ENCODE measurements at regions not wholly inside any gene's neighbourhood (a gene's known extent, or its start where the extent isn't known, plus 50 kb on each side); places are given as distances from the start of the nearest gene placed in this dataset.

GRCh38 chr1:29415156-29415830, 179.0 kb downstream of the PTPRU start:
- in situ Hi-C loops (cut with HindIII; ENCODE audit: low pct_ligation_motif_present, low sequenced_read_pairs): no loop called here
- H3K4me3 ChIP-seq (ENCODE audit: low read depth, low read length): no peak overlapping the region
- no peak overlapping the region for H3K27ac ChIP-seq
- DNase-seq: no peak
- H3K27me3 ChIP-seq (replicated peaks): no peaks in the 10 kb centered on the region
- no peak for TF ChIP-seq CTCF (IDR thresholded peaks at IDR 0.05; ENCODE audit: low read depth, low read length, missing control alignments)
- no peaks in the 10 kb centered on the region for H3K36me3 ChIP-seq (replicated peaks)

- Histone ChIP-seq H3K4me3 (ENCODE audit: low read depth, low read length) (no peak overlapping the region), H3K36me3 (replicated peaks) (no peaks in the 10 kb centered on the region), H3K27me3 (replicated peaks) (no peaks in the 10 kb centered on the region), H3K27ac (no peak overlapping the region)
- no peak for DNase-seq
- in situ Hi-C loops (cut with HindIII; ENCODE audit: low pct_ligation_motif_present, low sequenced_read_pairs): no loop called here
- TF ChIP-seq CTCF (IDR thresholded peaks at IDR 0.05; ENCODE audit: low read depth, low read length, missing control alignments): no peak
These were observed 177.8 kb downstream of the PTPRU start for GRCh38 chr1:29414086-29414485.

- in situ Hi-C loops (cut with HindIII; ENCODE audit: low pct_ligation_motif_present, low sequenced_read_pairs): no loop called here
- no peak overlapping the region for H3K27ac ChIP-seq
- TF ChIP-seq CTCF (IDR thresholded peaks at IDR 0.05; ENCODE audit: low read depth, low read length, missing control alignments): no peak
These were observed 177.3 kb downstream of the PTPRU start for GRCh38 chr1:29413661-29414060.

GRCh38 chr1:29412591-29412990, 176.3 kb downstream of the PTPRU start:
- in situ Hi-C loops (cut with HindIII; ENCODE audit: low pct_ligation_motif_present, low sequenced_read_pairs): no loop called here

More at GRCh38 chr1:29413661-29414060, 177.3 kb downstream of the PTPRU start:
- Histone ChIP-seq H3K36me3 (replicated peaks) (no peaks in the 10 kb centered on the region), H3K4me3 (ENCODE audit: low read depth, low read length) (no peak overlapping the region), H3K27me3 (replicated peaks) (no peaks in the 10 kb centered on the region)
- no peak for DNase-seq

GRCh38 chr1:29410476-29410875, 174.2 kb downstream of the PTPRU start:
- Histone ChIP-seq H3K27ac (no peak overlapping the region), H3K36me3 (replicated peaks) (no peaks in the 10 kb centered on the region), H3K27me3 (replicated peaks) (no peaks in the 10 kb centered on the region), H3K4me3 (ENCODE audit: low read depth, low read length) (no peak overlapping the region)
- no peak for DNase-seq
- no peak for TF ChIP-seq CTCF (IDR thresholded peaks at IDR 0.05; ENCODE audit: low read depth, low read length, missing control alignments)
- in situ Hi-C loops (cut with HindIII; ENCODE audit: low pct_ligation_motif_present, low sequenced_read_pairs): no loop called here

More at GRCh38 chr1:29412591-29412990, 176.3 kb downstream of the PTPRU start:
- no peak for DNase-seq
- no peak overlapping the region for H3K4me3 ChIP-seq (ENCODE audit: low read depth, low read length)
- no peak for TF ChIP-seq CTCF (IDR thresholded peaks at IDR 0.05; ENCODE audit: low read depth, low read length, missing control alignments)
- no peaks in the 10 kb centered on the region for H3K36me3 ChIP-seq (replicated peaks)
- no peaks in the 10 kb centered on the region for H3K27me3 ChIP-seq (replicated peaks)
- H3K27ac ChIP-seq: no peak overlapping the region

GRCh38 chr1:29409616-29410015, 173.3 kb downstream of the PTPRU start:
- in situ Hi-C loops (cut with HindIII; ENCODE audit: low pct_ligation_motif_present, low sequenced_read_pairs): no loop called here

More at GRCh38 chr1:29409616-29410015, 173.3 kb downstream of the PTPRU start:
- TF ChIP-seq CTCF (IDR thresholded peaks at IDR 0.05; ENCODE audit: low read depth, low read length, missing control alignments): no peak
- no peak overlapping the region for H3K27ac ChIP-seq
- H3K4me3 ChIP-seq (ENCODE audit: low read depth, low read length): no peak overlapping the region
- no peak for DNase-seq
- H3K36me3 ChIP-seq (replicated peaks): no peaks in the 10 kb centered on the region
- H3K27me3 ChIP-seq (replicated peaks): no peaks in the 10 kb centered on the region
